HG03520 (cell line): ENCODE measurements at regions not wholly inside any gene's neighbourhood (a gene's known extent, or its start where the extent isn't known, plus 50 kb on each side); places are given as distances from the start of the nearest gene placed in this dataset.
A peak's percentile ranks its signal among the peaks of the same experiment; 100 is the strongest.

Experiments used
- ATAC-seq: cut with Tn5 transposase; IDR thresholded peaks from one replicate; pipeline ENCODE4 v1.9.1; 2021; ENCODE audit warnings: mild to moderate bottlenecking, moderate library complexity; ENCODE audit not compliant: unreplicated experiment

DNA sequence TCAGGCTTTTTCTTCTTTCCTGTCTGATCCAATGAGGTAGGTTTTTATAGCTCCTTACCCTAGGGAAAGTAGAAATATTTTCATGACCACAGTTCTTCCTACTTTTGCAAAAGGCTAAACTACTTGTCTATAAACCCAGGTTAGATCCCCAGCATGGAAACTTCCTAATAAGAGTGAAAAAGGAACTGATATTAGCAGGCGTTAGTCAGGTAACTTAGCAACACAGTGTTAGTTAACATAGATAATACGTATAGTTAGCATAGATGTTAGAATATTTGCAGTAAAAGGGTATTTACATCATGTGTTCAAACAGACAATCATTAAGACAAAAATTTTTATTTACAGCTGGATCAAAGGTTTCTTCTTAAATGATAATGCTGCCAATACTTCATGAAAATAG is 162.9 kb upstream of the DAB2 start:
- ATAC-seq, result peak; percentile 61

DNA sequence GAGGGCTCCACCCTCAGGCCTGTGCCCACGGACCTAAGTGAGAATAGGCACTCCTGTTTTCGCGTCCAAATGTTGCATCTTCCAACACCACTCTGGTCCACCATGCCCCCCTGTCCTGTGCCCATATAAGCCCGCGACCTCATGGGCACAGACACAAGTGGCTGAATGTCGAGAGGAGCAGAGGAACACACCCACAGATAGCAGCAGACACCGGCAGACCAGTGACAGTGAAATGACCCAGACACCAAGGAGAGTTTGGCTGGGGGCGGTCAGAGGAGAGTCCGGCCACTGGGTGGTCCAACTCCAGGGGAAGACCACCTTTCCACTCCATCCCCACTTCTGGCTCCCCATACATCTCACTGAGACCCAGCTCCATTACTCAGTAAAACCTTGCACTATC is 161.4 kb upstream of the DAB2 start:
- ATAC-seq, result no peak

DNA sequence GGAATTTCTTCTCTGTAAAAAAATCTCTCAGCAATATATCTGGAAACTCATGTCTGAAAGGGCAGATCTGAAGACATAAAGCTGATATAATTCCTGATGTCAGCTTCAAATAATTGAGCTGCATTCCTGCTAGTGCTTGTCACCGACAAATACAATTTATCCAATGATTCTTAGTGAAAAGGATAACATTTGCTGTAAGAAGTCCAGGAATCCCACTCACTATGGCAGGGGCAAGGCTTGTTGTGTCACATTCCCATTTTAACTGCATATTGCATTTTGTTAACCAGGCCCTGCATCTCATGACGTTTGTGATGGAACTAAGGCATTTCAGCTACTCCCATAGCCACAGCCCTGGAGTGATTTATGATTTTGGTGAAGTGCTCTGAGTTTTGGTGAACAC is 160.1 kb upstream of the DAB2 start:
- no peak for ATAC-seq

DNA sequence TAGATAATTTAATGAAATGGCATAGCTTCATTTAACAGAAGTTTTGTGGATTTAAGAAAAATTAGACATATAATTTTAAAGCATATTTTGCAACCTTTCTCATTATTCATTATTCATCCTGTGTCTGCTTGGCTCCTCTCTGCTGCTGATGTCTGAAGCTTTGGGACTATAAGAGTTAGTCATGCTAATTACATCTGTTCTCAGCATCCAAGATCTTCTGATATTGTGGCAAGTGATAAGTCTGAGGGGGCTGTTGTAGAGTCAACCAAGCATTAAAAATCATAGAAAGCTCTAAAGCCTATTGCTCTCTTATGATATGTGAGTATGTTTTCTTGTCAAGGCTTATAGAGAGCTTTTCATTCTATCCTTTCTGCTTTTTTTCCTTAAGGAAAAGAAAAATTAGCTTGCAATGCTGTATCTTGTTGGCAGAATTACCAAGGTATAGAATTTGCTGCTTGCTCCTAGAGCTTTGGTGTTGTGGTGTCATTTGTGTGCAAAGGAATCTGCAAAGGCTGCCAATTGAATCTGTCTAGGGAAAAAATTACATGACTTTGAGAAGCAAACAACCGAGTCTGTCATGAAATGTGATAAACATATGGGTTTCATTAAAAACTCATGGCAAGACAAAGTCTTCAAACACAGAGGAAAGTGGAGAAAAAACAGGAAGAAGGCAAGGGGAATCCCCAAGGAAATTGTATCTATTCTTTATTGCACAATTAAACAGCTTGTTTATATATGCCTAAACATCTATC is 156.1 kb upstream of the DAB2 start:
- no peak for ATAC-seq

- no peak for ATAC-seq
These were observed 155.0 kb upstream of the DAB2 start for GRCh38 chr5:39579750-39580149.

DNA sequence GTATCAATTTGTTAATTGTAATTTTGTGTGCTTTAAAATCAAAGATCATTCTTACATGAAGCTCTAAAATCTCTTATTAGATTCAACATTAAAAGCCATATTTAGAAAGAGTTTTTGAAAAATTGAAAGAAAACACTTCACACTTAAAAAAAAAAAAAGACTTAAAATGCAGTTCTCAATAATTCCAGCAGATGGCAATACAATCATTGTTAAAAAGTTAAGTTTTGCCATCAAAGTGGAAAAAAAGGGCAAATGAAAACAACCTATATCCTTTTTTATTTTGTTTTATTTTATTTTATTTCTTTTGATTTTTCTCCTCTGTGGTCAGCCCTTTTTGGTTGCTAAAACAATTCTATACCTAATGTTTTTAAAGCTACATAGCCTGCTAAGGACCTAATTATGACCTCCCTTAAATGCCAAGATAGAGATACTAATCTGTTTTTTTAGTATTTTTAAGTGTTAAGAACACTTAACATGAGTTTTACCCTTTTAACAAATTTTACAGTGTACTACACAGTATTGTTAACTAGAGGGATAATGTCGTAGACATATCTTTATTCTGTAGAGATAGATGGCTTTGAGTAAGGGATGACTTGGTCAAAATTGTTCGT is 154.2 kb upstream of the DAB2 start:
- no peak for ATAC-seq

GRCh38 chr5:39577529-39577928 is 152.7 kb upstream of the DAB2 start:
- ATAC-seq, result no peak

DNA sequence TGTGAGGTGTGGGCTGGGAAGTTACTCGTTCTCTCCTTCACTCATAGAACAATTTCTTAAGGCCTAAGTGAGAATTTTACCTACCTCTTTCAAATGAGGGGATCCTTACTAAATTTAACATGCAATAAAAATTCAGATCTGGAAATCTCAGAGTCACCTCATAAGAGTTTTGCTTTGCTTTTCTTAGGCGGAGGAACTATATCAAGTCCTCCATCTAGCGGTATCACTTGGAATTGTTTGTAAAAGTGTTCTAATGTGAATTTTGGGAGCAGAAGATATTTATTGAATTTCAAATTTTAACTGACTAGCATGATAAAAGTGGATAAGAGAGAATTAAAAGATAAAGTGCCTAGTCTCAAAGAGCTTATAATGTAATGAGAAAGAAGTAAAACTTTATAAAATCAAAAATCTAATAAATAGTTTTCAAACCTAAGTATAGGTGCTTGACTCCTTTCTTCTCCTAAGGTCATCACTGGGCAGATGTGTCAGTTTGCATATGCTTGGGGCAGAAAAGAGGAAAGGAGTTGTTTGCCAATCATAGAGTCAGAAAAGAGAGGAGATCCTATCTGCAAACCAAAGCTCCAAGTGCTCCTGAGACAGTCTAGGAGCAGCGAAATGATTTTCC is 145.7 kb upstream of the DAB2 start:
- no peak for ATAC-seq

- ATAC-seq, result no peak
These were observed 145.1 kb upstream of the DAB2 start for GRCh38 chr5:39569857-39570256.

DNA sequence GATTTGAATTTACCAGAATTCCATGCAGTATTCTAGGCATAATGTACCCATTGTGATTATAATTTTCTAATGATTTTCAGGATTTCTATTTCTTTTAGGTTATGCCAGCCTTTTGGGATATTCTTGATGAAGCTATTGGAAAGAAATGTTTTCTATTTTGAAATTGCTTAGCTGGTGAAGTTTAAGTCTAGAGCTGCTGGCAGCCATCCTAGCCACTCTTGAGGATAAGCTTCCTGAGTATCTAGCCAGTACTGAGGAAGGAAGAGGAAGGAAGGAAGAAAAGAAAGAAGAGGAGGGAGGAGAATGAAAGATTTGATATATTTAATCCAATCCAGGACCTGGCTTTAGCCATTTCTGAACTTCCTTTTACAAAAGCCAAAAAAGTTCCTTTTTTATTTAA is 142.1 kb upstream of the DAB2 start:
- ATAC-seq, result no peak

- ATAC-seq, result no peak
These were observed 141.2 kb upstream of the DAB2 start for GRCh38 chr5:39566029-39566428.

DNA sequence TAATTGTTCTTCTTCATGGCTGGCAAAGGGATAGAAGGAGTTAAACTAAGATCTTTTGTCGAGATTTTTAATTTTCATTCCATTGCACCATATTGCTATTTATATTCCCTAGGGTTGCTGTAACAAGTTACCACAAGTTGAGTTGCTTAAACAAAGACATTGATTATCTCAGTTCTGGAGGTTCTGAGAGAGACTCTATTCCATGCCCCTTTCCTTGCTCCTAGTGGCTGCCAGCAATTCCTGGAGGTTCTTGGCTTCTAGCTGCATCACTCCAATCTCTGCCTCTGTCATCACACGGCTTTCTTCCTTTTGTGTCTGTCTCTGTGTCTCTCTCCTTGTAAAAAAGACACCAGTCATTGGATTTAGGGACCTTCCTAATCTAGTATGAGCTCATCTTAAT is 136.6 kb upstream of the DAB2 start:
- ATAC-seq, result no peak

GRCh38 chr5:39560726-39561125 is 135.9 kb upstream of the DAB2 start:
- no peak for ATAC-seq

DNA sequence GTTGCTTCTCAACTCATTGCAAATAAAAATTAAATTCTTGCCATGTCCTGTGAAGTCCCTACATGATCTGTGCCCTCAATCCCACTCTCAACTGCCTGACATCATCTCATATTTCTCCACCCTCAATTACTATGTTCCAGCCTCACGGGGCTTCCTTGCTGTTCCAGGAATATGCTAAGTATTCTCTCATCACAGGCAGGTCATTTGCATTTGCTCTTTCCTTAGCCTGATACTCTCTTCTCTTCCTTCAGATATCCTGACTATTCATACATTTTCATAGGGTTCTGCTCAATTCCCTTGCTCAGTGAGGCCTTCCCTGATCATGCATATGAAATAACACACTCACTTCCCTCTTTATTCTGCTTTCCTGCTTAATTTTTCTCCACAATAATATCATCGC is 135.1 kb upstream of the DAB2 start:
- ATAC-seq, result no peak

DNA sequence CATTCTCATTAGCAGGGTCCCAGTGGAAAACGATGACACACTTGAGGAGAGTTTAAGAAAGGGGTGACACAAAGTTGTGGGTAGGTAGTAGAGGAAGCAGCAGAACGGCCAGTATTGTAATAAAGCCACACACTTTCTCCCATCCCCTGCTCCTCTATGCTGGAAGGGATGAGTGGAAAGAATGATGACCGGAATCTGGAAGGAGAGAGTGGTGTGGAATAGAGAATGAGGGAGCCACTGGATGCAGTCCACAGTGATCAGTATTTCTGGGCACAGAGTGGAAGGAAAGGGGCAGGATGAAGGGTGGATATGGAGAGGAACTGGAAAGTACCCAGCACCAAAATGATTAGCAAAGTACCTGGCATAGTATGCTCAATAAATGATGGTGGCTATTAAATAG is 133.8 kb upstream of the DAB2 start:
- no peak for ATAC-seq

- ATAC-seq, result no peak
These were observed 131.0 kb upstream of the DAB2 start for GRCh38 chr5:39555788-39556187.

DNA sequence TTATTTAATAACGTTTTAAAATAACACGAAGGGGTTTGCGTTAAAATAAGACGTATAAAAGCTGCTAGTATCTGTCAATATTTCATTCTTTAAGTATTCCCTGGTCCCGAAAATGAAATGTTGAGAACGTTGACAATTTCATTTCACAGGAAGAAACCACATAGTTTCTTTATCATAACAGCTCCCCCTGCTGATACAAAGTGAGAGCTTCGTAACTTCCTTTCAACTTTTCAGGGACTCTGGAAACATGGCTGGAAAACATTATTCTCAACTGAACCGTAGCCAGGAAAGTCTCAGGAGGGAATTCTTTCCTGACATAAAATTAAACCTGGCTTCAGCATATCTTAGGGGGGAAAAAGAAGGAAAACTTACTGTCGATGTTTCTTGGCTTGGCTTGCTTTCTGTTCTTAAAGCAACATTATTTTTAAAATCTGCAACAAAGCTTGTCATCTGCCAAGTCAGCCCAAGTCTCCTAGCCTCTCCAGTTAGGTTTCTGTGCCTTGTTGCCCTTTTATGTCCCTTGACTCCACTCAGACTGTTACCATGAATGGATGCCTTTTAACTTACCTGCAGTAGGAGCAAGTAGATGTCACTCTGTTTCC is 122.9 kb upstream of the DAB2 start:
- ATAC-seq, result no peak

- ATAC-seq, result no peak
These were observed 120.2 kb upstream of the DAB2 start for GRCh38 chr5:39544941-39545340.

DNA sequence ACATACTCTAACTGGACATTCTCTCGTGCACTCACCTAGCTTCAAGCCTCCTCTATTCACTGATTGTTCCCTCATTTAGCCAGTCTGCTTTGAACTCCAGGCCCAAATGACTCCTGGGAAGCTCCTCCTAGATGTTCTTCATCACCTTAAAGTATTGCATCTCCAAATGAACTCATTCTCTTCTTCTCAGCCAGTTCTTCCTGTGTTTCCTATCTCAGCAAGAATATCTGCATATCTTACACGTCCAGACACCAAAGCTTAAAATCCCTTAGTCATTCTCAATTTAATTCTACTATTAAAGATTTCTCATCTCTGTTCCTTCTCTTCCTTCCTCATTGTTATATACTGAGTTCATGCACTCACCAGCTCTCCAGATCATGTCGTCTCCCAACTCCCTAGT is 118.6 kb upstream of the DAB2 start:
- no peak for ATAC-seq

DNA sequence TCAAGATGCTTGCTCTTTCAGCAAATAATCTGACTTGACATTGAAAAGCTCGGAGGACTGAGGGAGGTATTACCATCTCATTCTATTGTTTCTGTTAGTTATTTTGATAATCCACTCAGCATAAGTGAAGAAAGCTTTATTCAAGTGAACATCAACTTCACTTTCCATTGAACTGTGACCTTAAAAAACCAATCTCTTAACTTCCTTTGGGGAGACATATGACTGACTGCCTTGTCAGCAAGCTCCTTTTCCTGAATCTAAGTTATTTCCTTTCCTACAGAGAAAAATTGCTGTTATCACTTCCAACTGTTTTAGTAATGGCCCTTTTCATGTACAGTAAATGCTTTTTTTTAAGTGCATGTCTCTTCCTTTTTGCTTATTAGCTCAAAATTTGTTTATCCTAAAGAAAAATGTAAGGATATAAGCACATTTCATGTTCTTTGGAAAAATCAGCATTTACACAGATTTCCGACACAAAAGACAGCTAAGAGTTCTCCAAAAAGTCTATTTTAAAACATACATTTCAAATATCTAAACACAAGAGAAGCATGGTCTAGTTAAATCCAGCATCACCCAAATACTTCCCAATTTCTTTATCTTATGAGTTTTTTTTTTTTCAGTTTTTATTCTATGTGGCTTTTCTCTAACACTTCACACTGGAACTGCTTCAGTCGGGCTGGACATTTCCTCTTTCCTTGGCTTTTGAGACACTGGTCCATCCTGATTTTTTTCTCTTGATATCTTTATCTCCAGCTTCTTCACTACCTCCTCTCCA is 117.9 kb upstream of the DAB2 start:
- ATAC-seq, result no peak

DNA sequence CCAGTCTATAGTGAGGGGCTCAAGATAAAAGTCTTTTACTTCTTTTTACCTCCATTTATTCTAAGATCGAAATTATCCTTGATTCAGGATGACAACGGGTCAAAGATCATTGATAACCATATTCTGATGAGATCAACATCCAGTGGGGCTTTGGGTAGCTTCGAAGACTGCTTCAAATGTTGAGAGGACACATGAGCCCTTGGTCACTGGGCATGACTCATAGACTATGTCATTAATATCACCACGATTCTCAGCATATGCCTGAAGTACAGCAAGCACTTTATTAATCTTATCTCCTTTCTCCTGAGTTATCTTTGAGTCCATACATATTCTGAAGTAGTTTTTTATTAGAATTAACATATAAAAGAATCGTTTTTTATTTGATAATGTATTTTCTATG is 117.1 kb upstream of the DAB2 start:
- ATAC-seq, result no peak
